ENCODE measurements at regions not wholly inside any gene's neighbourhood (a gene's known extent, or its start where the extent isn't known, plus 50 kb on each side); places are given as distances from the start of the nearest gene placed in this dataset.

DNA sequence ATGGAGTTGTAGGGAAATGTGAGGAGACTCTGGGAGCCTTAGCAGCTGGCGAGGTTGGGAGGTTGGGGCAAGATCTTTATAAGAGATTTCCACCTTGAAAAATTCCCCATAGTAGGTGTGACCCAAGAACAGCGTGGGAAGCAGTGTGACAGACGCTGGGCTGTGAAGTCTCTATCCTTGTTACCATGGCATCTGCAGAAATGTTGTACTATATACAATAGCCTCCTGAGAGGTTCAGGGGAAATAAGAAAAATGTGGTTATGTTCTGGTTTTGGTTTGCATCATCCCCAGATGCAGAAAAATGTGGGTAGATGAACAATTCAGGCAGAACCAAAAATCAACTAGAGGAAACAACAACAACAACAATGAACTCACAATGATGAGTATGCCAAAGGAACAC is 498.6 kb downstream of the SH2D4B start:
- no peak for DNase-seq (ENCODE audit: low read depth, low spot score)
- H3K27me3 ChIP-seq (ENCODE audit: control insufficient read depth, insufficient read depth, low read length): no peaks in the 10 kb centered on the region
- H3K4me3 ChIP-seq (ENCODE audit: low read depth, low read length): no peak overlapping the region
- no peak overlapping the region for H3K27ac ChIP-seq (ENCODE audit: low read depth, low read length)
- TF ChIP-seq, protein P1, sequence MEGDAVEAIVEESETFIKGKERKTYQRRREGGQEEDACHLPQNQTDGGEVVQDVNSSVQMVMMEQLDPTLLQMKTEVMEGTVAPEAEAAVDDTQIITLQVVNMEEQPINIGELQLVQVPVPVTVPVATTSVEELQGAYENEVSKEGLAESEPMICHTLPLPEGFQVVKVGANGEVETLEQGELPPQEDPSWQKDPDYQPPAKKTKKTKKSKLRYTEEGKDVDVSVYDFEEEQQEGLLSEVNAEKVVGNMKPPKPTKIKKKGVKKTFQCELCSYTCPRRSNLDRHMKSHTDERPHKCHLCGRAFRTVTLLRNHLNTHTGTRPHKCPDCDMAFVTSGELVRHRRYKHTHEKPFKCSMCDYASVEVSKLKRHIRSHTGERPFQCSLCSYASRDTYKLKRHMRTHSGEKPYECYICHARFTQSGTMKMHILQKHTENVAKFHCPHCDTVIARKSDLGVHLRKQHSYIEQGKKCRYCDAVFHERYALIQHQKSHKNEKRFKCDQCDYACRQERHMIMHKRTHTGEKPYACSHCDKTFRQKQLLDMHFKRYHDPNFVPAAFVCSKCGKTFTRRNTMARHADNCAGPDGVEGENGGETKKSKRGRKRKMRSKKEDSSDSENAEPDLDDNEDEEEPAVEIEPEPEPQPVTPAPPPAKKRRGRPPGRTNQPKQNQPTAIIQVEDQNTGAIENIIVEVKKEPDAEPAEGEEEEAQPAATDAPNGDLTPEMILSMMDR (IDR thresholded peaks at IDR 0.05; ENCODE audit: low read depth, low read length): no peak
- peaks cover 9% of the 10 kb centered on the region; the same call in 1 of the 2 replicates for H3K9me3 ChIP-seq (ENCODE audit: control insufficient read depth, insufficient read depth, low read length)
- ChIA-PET POLR2A (no interaction called here), CTCF (no interaction called here)

DNA sequence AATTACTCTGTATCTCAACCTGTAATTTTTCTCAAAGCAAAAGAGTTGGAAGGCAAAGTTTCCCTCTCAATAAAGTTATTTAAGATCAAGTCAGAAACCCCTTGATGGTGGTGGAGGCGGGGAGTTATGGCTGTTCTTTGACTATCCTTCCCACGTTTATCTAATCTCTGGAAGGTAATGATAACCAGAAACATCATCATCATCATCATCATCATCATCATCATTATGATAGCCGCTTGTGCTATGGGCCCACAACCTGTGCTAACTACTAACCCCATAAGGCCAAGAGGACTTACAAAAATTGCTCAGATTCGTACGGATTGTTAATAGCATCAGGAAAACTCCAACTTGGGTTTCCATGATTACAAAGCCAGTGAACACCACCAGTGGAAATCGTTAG is 502.3 kb downstream of the SH2D4B start:
- H3K4me3 ChIP-seq (ENCODE audit: low read depth, low read length): no peak overlapping the region
- DNase-seq (ENCODE audit: low read depth, low spot score): no peak
- H3K27me3 ChIP-seq (ENCODE audit: control insufficient read depth, insufficient read depth, low read length): no peaks in the 10 kb centered on the region
- H3K27ac ChIP-seq (ENCODE audit: low read depth, low read length): no peak overlapping the region
- POLR2A ChIA-PET: no interaction called here
- TF ChIP-seq, protein P1 (IDR thresholded peaks at IDR 0.05; ENCODE audit: low read depth, low read length): no peak
- CTCF ChIA-PET: no interaction called here
- peaks cover 6% of the 10 kb centered on the region; the same call in 1 of the 2 replicates for H3K9me3 ChIP-seq (ENCODE audit: control insufficient read depth, insufficient read depth, low read length)

DNA sequence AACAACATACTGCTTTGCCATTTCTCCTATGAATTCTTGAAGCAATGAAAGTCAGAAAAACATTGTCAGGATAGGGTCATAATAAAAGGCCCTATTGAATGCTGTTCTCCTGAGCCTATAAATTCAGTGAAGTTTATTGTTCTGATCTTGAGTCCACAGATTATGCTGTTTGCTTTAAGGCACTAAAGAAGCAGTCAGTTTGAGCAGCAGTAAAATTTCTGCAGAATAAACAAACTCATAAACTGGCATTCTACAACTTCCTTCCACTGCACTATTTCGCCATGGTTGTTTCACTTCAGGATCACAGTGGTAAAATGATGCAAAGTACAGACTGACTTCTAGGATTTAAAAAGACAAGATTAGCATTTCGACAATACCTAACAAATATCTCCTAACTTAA is 503.2 kb downstream of the SH2D4B start:
- POLR2A ChIA-PET: no interaction called here
- no peak overlapping the region for H3K4me3 ChIP-seq (ENCODE audit: low read depth, low read length)
- H3K27ac ChIP-seq (ENCODE audit: low read depth, low read length): no peak overlapping the region
- H3K9me3 ChIP-seq (ENCODE audit: control insufficient read depth, insufficient read depth, low read length): peaks cover 2% of the 10 kb centered on the region; the same call in 1 of the 2 replicates
- TF ChIP-seq, protein P1 (IDR thresholded peaks at IDR 0.05; ENCODE audit: low read depth, low read length): no peak
- no peak for DNase-seq (ENCODE audit: low read depth, low spot score)
- CTCF ChIA-PET: no interaction called here
- no peaks in the 10 kb centered on the region for H3K27me3 ChIP-seq (ENCODE audit: control insufficient read depth, insufficient read depth, low read length)

DNA sequence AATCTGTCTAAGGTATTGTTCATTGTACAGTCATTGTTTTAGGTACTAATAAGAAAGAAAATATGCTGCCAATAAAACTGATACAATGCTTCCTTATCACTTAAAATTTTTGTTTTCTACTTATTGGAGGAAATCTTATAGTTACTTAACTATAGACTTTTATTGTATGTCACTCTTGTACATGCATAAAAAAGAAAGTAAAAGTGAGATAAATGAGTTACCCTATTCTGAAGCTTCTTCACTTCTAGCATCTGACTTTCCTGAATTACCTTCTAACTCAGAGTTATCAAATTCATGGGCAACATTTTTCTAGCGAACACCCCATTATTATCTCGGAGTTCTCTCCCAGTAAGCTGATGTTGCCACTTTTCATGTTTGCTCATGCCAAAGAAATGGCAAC is 504.9 kb downstream of the SH2D4B start:
- ChIA-PET POLR2A (no interaction called here), CTCF (no interaction called here)
- H3K27ac ChIP-seq (ENCODE audit: low read depth, low read length): no peak overlapping the region
- no peaks in the 10 kb centered on the region for H3K9me3 ChIP-seq (ENCODE audit: control insufficient read depth, insufficient read depth, low read length)
- no peak for DNase-seq (ENCODE audit: low read depth, low spot score)
- H3K27me3 ChIP-seq (ENCODE audit: control insufficient read depth, insufficient read depth, low read length): no peaks in the 10 kb centered on the region
- no peak overlapping the region for H3K4me3 ChIP-seq (ENCODE audit: low read depth, low read length)
- TF ChIP-seq, protein P1 (IDR thresholded peaks at IDR 0.05; ENCODE audit: low read depth, low read length): no peak

DNA sequence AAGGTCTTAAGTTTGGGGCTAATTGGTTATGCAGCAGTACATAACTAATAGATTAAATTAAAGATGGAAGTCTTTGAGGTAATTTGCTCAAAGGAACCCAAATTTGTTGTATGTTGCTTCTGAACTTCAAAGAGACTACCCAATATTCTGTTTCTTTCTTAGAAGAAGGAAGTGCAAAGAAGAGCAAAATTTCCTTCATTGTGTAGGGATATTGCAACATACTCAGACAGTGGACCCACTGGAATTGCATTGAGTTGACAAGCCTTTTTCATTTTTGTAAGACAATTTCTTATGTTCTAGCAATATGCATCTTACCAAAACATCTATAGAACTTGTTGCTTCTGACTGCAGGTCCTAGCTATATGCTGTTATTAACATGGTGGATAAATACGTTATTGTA is 527.8 kb downstream of the SH2D4B start:
- ChIA-PET CTCF (no interaction called here), POLR2A (no interaction called here)
- Histone ChIP-seq H3K27me3 (ENCODE audit: control insufficient read depth, insufficient read depth, low read length) (no peaks in the 10 kb centered on the region), H3K27ac (ENCODE audit: low read depth, low read length) (no peak overlapping the region), H3K9me3 (ENCODE audit: control insufficient read depth, insufficient read depth, low read length) (peaks cover 14% of the 10 kb centered on the region; the same call in 1 of the 2 replicates), H3K4me3 (ENCODE audit: low read depth, low read length) (no peak overlapping the region)
- TF ChIP-seq, protein P1 (IDR thresholded peaks at IDR 0.05; ENCODE audit: low read depth, low read length): no peak
- no peak for DNase-seq (ENCODE audit: low read depth, low spot score)
